ENCODE measurements at regions not wholly inside any gene's neighbourhood (a gene's known extent, or its start where the extent isn't known, plus 50 kb on each side); places are given as distances from the start of the nearest gene placed in this dataset.
"Not testable (repeated sequence)": the region's sequence is repeated elsewhere in the genome, so short reads cannot be mapped to it uniquely, and the experiment has no call there.

- no peak for DNase-seq (ENCODE audit: low read depth)
- TF ChIP-seq CTCF (IDR thresholded peaks at IDR 0.05; ENCODE audit: insufficient read depth, low read depth, low read length, missing control alignments): no peak
- H3K4me3 ChIP-seq (ENCODE audit: low read depth, low read length): no peak overlapping the region
These were observed 1244.3 kb downstream of the REEP3 start for GRCh38 chr10:64765498-64765897.

GRCh38 chr10:64771253-64772050, 1250.3 kb downstream of the REEP3 start:
- no peak for TF ChIP-seq CTCF (IDR thresholded peaks at IDR 0.05; ENCODE audit: insufficient read depth, low read depth, low read length, missing control alignments)
- H3K4me3 ChIP-seq (ENCODE audit: low read depth, low read length): no peak overlapping the region
- DNase-seq (ENCODE audit: low read depth): no peak

- DNase-seq (ENCODE audit: low read depth): no peak
- TF ChIP-seq CTCF (IDR thresholded peaks at IDR 0.05; ENCODE audit: insufficient read depth, low read depth, low read length, missing control alignments): no peak
- H3K4me3 ChIP-seq (ENCODE audit: low read depth, low read length): no peak overlapping the region
These were observed 1252.2 kb downstream of the REEP3 start for GRCh38 chr10:64773357-64773756.

GRCh38 chr10:64784451-64784850, 1263.2 kb downstream of the REEP3 start:
- DNase-seq (ENCODE audit: low read depth); H3K4me3 ChIP-seq (ENCODE audit: low read depth, low read length): not testable (repeated sequence)

- H3K4me3 ChIP-seq (ENCODE audit: low read depth, low read length): no peak overlapping the region
- no peak for DNase-seq (ENCODE audit: low read depth)
- TF ChIP-seq CTCF (IDR thresholded peaks at IDR 0.05; ENCODE audit: insufficient read depth, low read depth, low read length, missing control alignments): no peak
These were observed 1264.6 kb downstream of the REEP3 start for GRCh38 chr10:64785816-64786215.

- TF ChIP-seq CTCF (IDR thresholded peaks at IDR 0.05; ENCODE audit: insufficient read depth, low read depth, low read length, missing control alignments): no peak
- no peak overlapping the region for H3K4me3 ChIP-seq (ENCODE audit: low read depth, low read length)
- DNase-seq (ENCODE audit: low read depth): no peak
These were observed 1265.8 kb downstream of the REEP3 start for GRCh38 chr10:64786989-64787388.

GRCh38 chr10:64795847-64796246, 1274.6 kb downstream of the REEP3 start:
- DNase-seq (ENCODE audit: low read depth): no peak
- H3K4me3 ChIP-seq (ENCODE audit: low read depth, low read length): no peak overlapping the region
- TF ChIP-seq CTCF (IDR thresholded peaks at IDR 0.05; ENCODE audit: insufficient read depth, low read depth, low read length, missing control alignments): no peak
